Skeletal muscle cell (primary cell): ENCODE measurements at regions not wholly inside any gene's neighbourhood (a gene's known extent, or its start where the extent isn't known, plus 50 kb on each side); places are given as distances from the start of the nearest gene placed in this dataset.

Source experiments
- DNase-seq: peaks from one replicate; pipeline ENCODE4 v3.0.0-alpha.2; 2010; ENCODE audit warnings: low read depth
- H3K4me3 ChIP-seq: 2 replicates; pipeline ENCODE4 v1.5.1; 2011; ENCODE audit warnings: low read depth, mild to moderate bottlenecking, control low read depth, low read length, moderate library complexity

DNA sequence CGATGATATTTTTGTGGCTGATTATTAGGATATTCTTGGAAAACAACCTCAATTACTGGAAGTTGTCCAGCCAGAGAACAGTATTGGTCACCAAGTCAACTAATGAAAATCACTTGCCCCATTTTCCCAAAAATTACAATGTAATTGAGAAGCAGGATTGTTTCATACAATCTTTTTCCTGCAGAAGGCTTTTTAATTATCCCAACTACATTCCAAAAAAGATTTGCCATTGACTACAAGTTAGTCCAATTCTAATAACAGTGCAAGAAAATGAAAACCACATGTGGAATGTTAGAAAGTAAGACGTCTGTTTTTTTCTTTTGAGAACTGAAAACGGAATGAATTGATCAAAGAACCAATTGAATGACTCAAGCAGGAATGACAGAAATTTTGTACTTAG lies 1195.8 kb downstream of the SORCS1 start:
- H3K4me3 ChIP-seq = no peak overlapping the region
- DNase-seq = no peak

DNA sequence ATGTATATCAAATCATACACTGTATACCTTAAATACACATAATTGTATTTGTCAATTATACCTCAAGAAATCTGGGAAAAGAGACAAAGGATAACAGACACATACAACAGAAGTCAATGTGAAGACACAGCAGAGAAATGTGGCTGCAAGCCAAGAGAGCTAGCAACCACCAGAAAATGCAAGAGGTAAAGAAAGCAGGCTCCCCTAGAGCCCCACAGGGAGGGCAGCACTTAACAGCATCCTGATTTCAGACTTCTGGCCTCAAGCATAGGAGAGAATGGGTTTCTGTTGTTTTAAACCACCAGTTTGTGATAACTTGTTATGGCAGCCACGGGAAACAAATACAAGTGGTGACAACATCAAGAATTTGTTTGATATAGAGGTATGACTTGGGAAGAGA lies 1197.2 kb downstream of the SORCS1 start:
- no peak overlapping the region for H3K4me3 ChIP-seq
- DNase-seq = no peak

DNA sequence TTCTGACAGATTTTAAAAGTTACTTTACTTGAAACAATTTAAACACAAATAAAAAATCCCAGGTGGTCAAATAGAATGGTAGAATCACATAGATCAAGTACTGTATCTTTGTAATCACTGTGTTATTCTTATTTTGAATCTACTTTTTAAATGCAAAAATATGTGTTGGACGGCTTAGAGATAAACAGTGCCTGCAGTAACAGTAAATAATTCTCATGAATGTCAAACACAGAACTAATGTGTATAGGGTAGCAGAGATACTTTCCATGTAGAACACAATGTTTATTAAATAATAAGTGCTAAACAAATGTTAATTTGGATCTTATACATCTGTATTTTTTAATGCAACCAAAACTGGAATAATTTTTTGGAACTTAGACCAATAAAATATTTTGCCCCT lies 1199.4 kb downstream of the SORCS1 start:
- H3K4me3 ChIP-seq = no peak overlapping the region
- no peak for DNase-seq

DNA sequence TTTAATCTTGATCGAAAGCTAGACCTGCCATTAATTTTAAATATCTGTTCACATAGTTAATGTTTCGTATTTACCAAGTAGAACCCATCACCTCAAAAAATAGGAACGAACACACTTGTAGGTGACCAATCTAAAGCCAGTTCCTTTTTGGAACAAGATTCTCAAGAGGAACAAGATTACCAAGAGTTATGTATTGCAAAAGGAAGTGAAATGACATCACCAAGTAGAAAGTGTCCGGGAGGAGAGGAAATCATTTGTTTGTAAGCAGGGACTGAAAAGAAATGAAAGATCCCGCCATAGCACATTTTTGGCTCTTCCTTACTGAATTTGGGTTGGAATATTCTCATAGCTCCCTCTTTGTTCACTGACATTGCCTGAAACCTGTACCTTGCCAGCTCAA lies 1200.5 kb downstream of the SORCS1 start:
- no peak overlapping the region for H3K4me3 ChIP-seq
- no peak for DNase-seq

DNA sequence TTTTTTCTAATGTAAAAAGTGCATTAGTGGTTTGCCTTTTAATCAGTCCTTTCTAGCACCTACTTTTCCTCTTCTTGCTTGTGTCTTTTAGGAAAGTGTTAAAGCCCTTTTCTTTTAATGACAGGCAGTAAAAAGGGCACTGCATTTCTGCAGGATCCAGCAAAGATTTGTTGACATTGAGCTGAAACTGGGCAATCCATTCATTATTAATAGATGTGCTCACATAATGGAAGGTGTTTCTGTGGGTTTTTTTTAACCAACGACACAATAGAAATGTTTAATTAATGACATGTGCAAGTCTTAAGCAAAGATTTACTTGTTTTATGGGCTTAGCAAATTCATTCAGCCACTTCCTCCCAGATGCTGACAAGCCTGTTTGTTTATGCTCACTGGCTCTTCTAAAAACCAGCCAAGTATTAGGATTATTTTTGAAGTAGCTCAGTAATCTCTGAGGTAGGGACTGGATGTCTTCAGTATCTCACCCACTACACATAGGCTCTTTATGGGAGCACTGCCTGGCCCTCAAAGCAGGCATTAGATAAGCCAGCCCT lies 1201.1 kb downstream of the SORCS1 start:
- no peak for DNase-seq
- no peak overlapping the region for H3K4me3 ChIP-seq

DNA sequence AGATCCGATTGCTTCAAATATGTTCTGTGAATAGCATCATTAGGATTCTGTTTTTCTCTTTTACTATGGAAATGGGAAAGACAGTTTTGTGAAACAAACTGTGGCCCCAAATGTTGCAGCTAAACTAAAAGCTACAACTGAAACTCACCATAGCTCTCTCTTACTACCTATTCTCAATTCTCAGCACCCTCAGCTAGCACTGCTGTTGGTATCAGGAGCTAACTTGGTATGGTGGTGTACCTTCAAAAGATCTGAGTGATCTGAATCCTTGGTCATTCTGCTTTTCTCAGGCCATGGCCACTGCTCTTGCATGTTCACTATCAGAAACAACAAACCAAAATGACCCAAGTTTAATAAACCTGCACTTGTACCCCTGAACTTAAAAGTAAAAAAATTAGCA lies 1208.0 kb downstream of the SORCS1 start:
- DNase-seq = no peak
- no peak overlapping the region for H3K4me3 ChIP-seq

DNA sequence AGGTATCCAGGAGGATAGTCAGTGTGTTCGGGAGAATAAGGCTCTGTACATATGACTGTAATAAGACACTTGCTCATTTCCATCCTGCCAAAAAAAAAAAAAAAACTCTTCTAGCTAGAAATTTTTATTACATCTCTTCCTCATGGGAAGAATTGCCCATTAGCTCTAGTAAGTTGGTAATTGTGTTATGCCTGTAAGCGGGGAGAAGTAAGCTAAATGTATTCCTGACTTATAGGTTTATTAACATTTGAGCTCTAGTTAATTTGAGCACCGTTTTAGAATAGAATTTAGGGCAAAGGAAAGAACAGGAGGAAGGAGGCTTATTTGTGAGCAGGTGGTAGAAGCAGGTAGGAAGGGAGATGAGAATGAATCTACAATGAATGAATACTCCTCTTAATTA lies 1210.6 kb downstream of the SORCS1 start:
- no peak for DNase-seq

DNA sequence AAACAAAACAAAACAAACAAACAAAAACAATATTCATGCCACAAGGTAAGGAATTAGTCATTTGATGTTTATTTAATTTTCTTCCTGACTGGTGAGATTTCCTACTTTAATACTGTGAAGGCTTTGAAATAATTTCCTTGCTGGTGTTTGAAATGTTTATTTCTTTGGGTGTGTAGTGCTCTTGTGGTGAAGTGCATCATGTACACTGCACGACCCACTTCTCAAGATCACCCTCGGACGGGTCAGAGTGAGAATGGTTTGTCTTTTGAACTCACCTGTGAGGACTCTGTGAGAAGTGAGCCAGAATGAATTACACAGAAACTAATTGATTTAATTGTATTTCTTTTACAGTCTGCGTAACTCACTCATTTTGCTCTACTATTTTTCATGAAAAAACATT lies 1211.5 kb downstream of the SORCS1 start:
- no peak overlapping the region for H3K4me3 ChIP-seq
- DNase-seq = no peak

More for the DNA sequence above, 1210.6 kb downstream of the SORCS1 start:
- H3K4me3 ChIP-seq = no peak overlapping the region

DNA sequence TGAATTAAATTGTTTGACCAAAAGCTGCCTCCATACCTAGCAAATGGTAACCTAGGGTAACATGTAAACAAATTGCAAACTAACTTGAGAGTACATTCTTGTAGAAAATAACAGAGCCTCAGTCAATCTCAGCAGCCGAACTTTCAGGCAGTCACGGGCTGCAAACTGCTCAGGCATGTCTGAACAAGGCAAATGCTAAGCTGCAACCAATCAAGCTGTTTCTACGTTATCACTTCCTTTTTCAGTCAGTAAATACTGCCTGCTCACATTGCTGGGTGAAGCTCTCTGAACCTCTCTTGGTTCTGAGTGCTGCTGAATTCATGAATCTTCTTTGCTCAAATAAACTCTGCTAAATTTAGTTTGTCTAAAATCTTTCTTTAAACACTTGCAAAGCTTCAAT lies 1212.4 kb downstream of the SORCS1 start:
- H3K4me3 ChIP-seq = no peak overlapping the region
- DNase-seq = peak; percentile 23

DNA sequence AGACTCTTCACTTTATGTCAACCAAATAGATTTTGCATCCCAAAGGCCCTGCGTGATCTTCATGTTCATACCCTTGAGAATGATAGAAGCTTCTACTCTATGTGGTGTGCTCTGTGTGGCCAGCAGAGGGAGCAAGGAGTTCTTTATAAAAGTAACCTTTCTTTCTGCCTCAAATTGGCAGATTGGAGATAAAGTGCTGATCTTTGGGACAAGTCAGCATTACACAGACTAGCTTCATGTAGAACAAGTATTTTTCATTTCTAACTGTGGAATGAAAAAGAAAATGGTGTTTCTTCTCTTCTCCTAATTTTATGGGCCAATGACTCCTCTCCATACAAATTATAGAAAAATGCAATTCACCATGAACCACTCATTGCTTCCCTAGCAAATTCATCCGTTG lies 1214.1 kb downstream of the SORCS1 start:
- H3K4me3 ChIP-seq = no peak overlapping the region
- peak; percentile 12 for DNase-seq

DNA sequence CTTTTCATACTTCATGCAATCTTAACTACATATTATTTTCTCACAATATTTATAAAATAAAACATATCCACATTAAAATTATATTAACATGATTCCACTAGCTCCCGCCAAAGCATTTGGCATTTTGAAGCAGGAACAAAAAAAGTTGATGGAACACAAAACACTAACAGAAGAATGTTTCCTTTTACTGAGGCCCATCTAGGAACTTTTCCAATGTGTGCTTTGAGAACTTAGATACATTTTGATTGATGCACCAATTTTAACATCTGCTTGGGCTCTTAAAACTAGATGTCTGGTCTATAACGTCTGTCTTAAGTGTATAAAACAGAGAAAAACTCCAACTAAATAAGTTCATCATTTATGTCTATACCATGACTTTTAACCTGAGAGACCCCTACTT lies 1214.8 kb downstream of the SORCS1 start:
- no peak for DNase-seq
- H3K4me3 ChIP-seq = no peak overlapping the region

DNA sequence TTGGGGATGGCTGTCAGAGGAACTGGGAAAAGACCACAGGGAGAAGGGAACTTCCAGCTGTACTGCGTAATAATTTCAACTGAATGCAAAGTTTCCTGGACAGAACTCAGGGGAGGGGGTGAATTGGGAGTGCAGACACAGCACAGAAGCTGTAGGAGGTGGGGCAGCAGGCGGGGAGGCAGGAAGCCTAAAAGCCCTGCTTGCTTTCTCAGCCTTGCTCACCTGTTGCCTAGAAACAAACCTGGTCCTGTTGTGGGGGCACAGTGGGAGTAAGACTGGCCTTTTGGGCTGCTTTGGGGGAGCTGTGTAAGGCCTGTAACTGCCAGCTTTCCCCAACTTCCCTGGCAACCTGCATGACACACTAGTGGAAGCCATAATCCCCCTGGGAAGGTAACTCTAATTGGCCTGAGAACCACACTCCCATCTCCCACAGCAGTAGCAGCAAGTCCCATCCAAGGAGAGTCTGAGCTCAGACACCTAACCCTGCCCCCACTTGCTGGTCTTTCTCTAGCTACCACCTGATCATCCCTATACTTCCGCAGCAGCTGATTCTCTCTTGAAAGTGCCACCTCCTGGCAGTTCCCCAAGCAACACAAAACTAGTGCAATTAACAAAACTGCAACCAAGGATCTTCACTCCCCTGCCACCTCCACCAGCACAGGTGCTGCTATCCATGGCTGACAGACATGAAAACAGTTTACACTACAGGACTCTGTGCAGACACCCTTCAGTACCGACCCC lies 1239.3 kb downstream of the SORCS1 start:
- H3K4me3 ChIP-seq = no peak overlapping the region

DNA sequence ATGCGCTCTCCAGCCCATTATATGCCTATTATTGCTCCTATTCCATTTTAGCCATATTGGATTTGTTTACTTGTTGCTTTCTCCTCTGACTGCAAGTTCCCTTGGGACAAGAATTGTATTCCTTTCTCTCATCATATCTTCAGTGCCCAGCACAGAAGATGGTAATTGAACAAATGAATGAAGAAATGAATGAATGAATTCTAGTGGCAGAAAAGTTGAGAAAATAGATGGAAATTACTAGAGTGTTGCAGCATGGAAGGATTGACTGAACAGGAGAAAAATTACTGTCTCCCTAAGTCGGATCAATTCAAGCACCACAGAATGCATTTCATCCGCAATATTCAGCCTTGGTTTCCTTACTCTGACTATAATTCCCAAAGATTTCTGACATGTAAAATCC lies 1243.2 kb downstream of the SORCS1 start:
- no peak overlapping the region for H3K4me3 ChIP-seq
- no peak for DNase-seq

More for the DNA sequence above, 1239.3 kb downstream of the SORCS1 start:
- DNase-seq = no peak

DNA sequence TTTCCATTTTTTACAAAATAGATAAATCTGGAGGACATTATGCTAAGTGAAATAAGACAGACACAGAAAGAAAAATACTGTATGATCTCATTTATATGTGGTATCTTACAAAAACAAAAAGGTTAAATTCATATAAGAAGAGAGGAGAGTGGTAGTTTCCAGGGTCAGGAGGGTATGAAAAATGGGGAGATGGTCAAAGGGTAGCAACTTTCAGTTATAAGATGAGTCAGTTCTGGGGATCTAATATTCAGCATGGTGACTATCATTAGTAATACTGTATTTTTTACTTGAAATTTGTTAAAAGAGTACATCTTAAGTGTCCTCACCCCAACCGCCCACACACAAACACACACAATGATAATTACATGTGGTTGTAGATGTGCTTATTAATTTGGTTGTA lies 1250.1 kb downstream of the SORCS1 start:
- DNase-seq = no peak
- no peak overlapping the region for H3K4me3 ChIP-seq

DNA sequence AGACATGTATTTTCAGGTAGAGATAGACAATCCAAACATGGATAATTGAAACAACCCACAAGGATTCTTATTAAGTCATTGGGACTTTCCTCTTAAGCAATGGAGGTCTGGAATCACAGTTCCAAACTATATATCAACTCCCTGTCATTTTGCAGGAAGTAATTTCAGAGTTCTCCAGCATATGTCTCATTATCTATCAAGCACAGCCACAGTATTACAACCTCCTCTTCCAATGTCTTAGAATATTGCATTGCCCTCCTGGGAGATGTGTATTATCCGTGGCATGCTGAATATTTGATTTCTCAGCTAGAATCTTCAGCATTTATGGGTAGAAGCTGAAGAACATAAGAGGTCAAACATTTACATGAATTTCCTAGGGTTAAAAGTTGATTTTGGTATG lies 1255.8 kb downstream of the SORCS1 start:
- no peak for DNase-seq
- H3K4me3 ChIP-seq = no peak overlapping the region

DNA sequence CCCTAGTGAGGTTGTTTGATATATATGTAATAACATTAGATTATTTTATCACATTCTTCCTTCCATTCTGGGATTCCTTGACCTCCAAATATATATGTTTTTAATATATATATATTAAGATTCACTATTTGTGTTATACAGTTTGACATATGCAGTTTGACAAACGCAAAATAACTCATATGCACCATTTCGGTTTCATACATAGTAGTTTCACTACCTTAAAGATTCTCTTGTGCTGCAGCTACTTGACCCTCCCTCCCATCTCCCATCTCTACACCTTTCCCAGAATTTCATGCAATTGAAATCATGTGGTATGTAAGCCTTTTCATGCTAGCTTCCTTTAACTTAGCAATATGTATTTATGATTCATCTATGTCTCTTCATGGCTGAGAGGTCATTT lies 1244.4 kb downstream of the SORCS3 start:
- no peak for DNase-seq

DNA sequence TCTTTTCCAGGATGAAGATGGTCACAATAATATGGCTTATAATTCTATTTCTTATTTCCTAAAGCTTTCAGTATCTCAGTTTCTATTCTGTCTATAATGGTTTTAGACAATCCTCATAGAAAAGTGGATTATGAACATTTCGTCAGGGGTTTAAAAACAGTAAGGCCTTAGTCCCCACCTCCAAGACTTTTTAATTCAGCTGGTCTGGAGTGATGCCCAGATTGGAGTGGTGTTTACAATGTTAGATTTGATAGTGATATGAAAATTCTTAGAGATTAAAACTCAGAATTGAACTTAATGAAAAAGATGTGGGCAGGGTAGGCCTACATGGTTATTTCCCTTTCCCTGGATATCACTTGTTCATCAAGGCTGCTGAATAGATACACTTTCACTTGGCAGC lies 1238.3 kb downstream of the SORCS3 start:
- no peak overlapping the region for H3K4me3 ChIP-seq
- DNase-seq = no peak

More for the DNA sequence above, 1244.4 kb downstream of the SORCS3 start:
- H3K4me3 ChIP-seq = no peak overlapping the region

DNA sequence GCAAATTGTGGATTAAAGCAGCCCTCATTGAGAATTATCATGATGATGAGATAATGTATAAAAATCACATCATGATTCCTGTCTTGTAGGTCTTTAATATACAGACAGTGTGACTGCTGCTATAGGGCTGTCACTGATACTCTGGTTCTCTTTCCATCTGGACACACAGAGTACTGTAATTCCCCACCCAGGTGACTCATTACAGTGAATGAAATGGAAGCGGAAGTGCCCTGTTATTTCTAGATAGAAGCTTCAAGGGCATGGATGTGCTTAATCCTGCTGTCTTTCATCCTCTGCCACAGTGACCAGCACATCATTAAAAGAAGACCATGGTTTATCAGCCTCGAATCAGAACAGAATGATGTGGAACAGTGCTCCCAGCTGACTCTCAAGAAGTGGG lies 1234.0 kb downstream of the SORCS3 start:
- H3K4me3 ChIP-seq = no peak overlapping the region
- no peak for DNase-seq

DNA sequence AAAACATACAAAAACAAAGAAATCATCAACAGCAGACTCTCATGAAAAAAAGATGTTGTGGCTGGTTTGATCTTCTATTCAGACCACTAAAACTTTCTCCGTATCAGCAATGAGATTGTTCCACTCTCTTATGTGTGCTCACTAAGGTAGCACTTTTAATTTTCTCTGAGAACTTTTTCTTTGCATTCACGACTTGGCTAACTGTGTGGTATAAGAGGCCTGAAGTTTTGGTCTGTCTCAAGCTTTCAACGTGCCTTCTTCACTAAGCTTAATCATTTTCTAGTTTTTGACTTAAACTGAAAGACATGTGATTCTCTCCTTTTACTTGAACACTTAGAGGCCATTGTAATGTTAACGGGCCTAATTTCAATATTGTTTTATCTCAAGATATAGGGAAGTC lies 1231.6 kb downstream of the SORCS3 start:
- DNase-seq = no peak
- H3K4me3 ChIP-seq = no peak overlapping the region

DNA sequence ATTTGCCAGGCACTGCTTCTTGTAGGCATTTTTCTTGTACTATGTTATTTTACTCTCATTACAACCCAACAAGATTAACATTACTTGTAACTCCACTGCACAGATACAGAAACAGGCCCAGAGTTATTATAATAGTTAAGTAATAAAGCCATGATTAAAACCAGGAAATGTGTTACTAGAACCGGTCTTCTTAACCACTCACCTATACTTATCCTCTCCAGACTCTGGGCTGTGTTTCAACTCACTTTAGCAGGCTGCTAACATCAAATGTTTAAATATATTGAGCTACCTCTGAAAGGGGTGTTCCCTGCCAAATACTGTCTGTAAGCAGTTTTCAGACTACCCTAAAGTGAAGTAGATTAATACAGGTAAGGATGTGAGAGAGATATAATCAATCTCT lies 1227.8 kb downstream of the SORCS3 start:
- DNase-seq = no peak

DNA sequence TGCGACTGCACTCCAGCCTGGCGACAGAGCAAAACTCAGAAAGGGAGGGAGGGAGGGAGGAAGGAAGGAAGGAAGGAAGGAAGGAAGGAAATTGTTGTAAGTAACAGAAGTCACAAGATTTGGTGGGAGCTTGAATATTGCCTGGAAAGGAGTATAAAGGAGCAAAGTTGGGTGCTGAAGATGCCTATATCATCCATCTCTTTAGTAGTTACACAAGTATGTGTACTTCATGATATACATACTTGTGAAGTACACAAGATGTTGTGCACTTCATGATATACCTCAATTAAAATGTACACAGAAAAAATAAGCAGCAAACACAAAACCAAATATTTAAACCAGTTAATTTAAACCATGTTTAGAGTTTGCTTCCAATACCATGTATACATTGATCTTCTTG lies 1223.8 kb downstream of the SORCS3 start:
- H3K4me3 ChIP-seq = no peak overlapping the region
- no peak for DNase-seq

More for the DNA sequence above, 1227.8 kb downstream of the SORCS3 start:
- H3K4me3 ChIP-seq = no peak overlapping the region
